HG03064 (cell line): ENCODE measurements at regions not wholly inside any gene's neighbourhood (a gene's known extent, or its start where the extent isn't known, plus 50 kb on each side); places are given as distances from the start of the nearest gene placed in this dataset.
A peak's percentile ranks its signal among the peaks of the same experiment; 100 is the strongest.

Source experiments
- ATAC-seq: cut with Tn5 transposase; IDR thresholded peaks from one replicate; pipeline ENCODE4 v1.9.1; 2021; ENCODE audit warnings: low read depth; ENCODE audit not compliant: unreplicated experiment

- no peak for ATAC-seq
These were observed 123.3 kb downstream of the BEGAIN start for GRCh38 chr14:100463937-100464336.

- ATAC-seq, result no peak
These were observed 120.9 kb downstream of the BEGAIN start for GRCh38 chr14:100466111-100466856.

DNA sequence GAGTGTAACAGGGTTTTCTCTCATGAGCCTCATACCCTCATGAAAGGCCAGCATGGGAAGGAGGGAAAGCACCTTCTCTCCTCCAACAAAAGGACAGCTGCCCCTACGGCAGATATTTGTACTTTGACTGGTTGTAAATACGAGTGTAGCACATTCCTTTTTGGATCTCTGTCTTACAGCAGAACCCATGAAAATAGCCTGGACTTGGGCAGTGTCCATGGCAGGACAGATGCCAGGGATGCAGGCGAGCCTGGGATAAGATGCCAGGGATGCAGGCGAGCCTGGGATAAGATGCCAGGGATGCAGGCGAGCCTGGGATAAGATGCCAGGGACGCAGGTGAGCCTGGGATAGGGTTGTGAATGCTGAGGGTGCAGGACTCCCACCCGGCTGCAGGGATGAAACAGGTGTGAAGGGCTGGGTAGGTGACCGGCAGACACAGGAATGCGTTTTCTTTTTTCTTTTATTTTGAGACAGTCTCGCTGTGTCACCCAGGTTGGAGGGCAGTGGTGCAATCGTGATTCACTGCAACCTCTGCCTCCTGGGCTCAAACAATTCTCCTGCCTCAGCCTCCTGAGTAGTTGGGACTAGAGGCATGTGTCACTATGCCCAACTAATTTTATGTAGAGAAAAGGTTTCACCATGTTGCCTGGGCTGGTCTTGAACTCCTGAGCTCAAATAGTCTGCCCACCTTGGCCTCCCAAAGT, 120.0 kb downstream of the BEGAIN start:
- ATAC-seq, result no peak

- no peak for ATAC-seq
These were observed 119.3 kb downstream of the BEGAIN start for GRCh38 chr14:100467939-100468338.

DNA sequence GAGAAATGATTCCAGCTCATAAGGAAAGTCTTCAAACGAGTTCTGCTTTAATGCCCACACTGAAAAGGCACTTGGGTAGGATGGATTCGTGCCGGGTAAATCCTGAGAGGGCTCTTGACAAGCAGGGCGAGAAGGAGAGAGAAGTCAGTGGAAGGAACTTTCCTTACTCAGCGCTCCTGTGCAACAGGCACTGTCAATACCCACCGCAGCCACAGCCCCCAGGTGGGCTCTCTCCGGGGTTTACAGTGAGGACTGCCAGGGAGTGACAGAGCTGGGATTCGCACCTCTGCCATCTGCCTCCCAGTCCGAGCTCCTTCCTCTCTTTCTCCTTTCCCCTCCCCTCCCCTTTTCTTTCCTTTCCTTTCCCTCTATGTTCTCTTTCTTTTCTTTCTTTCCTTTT, 118.7 kb downstream of the BEGAIN start:
- no peak for ATAC-seq

DNA sequence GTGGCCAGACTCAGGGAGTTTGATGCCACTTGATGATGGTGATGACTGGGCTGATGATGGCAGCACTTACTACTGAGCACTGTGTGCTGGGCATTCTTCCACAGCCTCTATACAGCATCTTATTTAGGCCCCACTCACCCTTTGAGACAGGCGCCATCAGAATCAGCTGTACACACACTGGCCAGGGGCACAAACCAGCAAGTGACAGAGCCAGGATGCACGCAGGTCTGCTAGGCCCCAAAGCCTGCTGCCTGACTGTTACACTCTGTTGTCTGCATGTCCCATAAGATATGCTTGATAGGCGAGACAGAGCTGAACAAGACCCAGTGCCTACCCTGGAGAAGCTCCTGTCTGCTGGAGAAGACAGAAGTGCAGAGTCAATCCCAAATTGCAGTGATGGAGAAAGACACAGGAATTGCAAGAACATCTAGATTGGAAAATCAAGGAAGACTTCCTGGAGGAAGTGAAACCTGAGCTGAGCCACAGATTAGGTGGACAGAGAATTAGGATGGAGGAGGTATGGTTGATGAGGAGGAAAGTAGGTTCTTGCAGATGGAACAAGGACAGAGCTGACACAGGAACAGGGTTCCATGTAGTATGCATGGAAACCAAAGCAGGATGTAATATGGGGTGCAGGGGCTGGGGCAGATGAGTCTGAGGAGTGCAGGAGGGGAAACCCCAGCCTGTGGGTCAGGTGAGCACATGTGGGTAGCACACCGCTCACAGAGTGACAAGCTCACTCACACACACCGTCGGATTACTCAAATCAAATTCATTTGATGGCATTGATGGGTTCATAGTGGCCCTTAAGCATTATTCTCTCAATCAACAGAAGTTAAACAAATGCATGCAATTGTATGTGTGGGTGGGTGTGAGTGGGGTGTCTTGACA, 117.3 kb downstream of the BEGAIN start:
- ATAC-seq, result no peak

GRCh38 chr14:100470523-100470897, 116.7 kb downstream of the BEGAIN start:
- ATAC-seq, result no peak

- ATAC-seq, result no peak
These were observed 115.7 kb downstream of the BEGAIN start for GRCh38 chr14:100471441-100472093.

DNA sequence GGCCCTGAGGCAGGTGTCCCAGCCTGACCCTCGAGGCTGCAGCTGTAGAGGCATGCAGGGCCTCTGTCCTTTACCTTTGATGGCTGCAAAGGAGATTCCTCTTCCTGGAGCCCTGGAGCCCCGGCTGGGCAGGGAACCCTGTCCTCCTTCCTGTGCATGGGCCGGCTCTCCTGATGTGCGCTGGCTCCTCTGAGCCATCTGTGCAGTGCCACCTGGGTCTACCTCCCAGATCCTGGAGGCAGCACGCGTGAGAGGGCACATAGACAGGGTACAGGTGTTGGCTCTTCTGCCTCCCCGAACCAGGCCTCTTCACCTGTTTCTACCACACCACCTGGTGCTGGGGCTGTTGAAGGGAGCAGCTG, 115.1 kb downstream of the BEGAIN start:
- ATAC-seq, result no peak

DNA sequence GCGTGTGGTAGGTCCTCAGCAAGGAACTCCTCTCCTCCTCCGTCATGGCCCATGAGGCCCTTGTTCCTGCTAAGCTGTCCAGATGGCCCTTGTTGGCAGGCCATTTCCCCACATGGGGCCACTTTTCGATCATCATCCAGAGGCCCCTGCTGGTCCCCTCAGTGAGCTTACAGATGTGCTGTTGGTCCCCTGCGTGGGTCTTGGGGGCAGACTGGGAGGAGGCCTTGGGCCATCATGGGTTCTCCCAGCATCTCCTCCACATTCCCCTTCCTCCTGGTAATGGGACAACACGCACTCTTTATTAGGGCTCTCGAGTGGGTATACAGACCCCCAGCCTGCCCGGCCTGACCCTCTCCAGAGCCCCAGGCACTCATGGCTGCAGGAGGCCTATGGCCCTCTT, 114.7 kb downstream of the BEGAIN start:
- no peak for ATAC-seq

DNA sequence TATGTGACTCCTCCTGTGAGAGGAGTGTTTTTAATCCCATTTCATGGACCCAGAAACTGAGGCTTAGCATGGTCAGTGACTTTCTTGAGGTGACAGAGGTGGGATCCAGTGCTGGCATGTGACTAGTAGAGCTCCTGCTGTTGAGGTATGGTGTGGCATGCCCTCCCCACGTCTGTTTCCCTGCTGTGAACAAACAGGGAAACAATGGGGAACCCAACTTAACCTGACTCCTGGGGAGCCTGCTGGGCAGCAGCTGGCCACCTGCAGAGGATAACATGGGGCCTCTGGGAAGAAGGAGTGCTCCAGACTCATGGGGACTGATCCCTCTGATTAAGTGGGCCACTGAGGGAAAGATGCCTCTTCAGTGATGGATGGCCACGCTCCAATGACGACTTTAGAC, 114.0 kb downstream of the BEGAIN start:
- no peak for ATAC-seq

- ATAC-seq, result no peak
These were observed 113.0 kb downstream of the BEGAIN start for GRCh38 chr14:100474196-100474595.

- no peak for ATAC-seq
These were observed 111.9 kb downstream of the BEGAIN start for GRCh38 chr14:100475268-100475667.

DNA sequence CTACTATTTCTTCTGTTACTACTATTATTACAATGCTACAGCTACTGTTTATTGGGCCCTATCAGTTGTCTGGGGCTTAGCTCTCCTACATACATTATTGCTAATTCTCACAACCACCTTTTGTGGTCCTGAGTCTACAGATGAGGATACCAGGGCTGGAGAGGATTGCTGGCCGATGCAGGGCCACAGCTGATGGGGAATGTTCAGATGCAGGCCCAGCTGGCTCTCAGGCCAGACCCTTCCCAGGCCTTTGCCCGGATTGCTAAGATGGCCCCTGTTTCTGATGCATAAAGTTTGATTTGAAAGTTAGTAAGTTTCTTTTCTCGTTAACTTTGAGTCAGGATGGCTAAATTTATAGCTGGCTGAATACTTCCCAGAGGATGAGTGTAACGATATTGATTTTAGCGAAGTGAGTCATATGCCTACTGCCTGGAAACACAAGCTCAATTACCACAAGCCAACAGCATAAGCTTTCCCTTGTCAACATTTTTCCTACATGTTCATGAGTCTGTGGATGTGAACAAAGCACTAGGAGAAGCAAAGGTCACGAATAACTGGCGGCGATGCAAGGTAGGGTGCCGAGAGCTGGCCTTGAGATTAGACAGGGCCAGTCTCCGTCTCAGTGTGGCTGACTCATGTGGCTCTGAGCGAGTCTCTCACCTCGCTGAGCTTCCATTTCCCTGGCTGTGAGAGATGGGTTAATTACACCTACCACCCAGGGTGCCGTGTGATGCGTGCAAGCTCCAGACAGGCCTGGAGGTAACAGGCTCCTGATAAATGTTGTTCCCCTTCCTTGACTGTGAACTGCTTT, 111.0 kb downstream of the BEGAIN start:
- no peak for ATAC-seq

GRCh38 chr14:100484531-100485267, 102.5 kb downstream of the BEGAIN start:
- ATAC-seq, result no peak

DNA sequence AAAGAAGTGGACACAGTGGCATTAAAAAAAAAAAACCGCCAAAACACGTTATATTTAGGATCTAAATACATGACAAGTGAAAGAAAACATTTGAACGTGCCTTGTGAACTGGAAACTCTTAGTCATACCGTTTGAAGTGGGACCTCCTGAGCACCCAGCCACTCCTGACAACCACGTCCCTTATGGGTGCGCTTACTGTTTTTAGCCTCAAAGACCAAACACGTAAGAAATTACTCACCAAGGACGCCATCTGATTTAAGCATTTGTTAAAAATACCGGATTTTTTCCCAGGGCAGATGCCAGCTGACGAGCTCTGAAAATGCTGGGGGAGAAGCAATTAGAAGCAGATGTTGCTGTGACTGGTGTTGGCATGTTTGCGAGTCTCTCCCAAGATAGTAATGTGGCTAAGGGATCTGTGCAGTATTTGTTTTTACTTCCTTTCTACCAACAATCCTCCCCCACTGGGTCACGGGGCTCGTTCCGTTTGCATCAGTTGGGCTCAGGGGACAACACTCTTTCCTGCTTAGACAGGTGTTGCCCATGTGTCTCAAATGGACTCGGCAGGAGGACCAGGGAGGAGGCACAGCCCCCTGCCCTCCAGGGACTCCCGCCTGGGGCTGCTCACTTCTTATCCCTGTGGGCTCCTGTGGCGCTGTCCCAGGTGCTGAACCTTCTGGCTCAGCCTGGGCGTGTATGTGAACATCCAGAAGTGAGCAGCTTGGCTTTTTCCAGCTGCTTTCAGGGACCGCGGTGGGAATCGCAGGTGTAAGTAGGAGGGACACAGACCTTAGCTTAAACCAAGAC, 101.0 kb downstream of the BEGAIN start:
- peak; percentile 55 for ATAC-seq
